Limb (tissue), 2 donors: ENCODE measurements at regions not wholly inside any gene's neighbourhood (a gene's known extent, or its start where the extent isn't known, plus 50 kb on each side); places are given as distances from the start of the nearest gene placed in this dataset.
"Not testable (repeated sequence)": the region's sequence is repeated elsewhere in the genome, so short reads cannot be mapped to it uniquely, and the experiment has no call there.

Experiments used
- DNase-seq, 2 donors: peaks; one replicate each; pipeline ENCODE4 v3.0.0-alpha.2; 2016; ENCODE audit errors: extremely low spot score in 2 of 2

GRCh38 chr16:29355339-29356059, 51.0 kb downstream of the NPIPB11 start:
- DNase-seq: not testable (repeated sequence)

DNA sequence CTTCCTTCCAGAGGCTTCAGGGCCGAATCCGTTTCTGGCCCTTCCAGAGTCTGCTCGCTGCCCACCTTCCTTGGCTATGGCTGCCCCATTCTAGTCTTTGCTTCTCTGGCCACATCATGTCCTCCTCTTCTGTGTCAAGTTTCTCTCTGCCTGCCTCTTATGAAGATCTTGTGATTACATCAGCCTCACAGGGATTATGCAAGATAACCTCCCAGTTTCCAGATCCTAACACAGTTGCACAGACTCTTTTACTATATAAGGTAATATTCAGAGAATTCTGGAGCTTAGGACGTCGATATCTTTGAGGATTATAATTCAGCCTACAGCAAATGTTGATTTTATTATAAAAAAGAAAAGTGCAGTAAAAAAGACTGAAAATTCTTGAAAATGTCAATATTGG, 52.1 kb downstream of the NPIPB11 start:
- not testable (repeated sequence) for DNase-seq

DNA sequence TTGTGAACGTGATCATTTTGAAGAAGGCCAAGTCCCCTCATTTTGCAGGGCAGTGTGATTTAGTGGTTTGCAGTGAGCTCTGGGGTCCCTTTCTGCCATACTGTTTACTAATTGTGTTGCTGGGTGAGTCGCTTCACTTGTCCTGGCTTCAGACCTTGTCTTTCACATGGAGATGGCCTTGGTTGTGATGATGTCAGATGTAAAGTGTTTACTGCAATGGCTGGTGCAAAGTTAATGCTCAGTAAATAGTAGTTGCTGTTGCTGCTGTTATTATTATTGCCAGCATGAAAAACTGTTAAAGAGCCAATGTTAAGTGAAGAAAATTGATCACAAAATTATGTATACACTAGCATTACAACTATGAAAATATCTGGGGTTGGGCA, 53.9 kb downstream of the NPIPB11 start:
- DNase-seq: not testable (repeated sequence)

- not testable (repeated sequence) for DNase-seq
Measured at GRCh38 chr16:29351970-29352616, 54.4 kb downstream of the NPIPB11 start.

DNA sequence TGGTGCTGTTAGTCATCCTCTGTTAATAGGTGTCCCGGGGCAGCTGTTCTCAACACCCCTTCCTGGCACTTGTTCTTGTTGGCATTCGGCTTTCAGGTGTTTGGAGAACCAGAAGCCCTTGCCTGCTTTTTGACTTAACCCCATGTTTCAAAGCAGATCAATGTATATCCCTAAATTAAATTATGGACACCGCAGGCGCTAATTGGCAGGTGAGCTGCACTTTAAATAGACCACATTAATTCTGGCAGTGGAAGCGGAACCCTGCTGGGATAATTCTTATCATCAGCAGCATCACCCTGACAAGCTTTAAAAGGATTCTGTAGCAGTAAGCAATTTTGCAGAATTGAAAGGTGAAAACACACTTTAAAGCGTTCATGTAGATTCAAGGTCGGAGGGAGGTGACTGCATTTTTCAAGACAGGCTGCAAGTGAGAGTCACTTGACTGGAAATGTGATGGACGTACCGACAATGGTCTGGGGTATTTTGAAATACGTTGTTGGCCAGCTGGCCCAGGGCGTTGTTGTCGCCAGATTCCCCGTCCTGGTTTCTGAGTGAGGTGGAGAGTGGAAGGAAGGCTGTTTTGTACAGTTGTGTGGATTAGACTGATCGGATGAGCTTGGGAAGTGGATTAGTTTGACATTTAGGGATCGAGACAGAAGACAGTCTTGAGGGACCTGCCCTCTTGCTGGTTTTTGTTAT, 55.1 kb downstream of the NPIPB11 start:
- DNase-seq: not testable (repeated sequence)

DNA sequence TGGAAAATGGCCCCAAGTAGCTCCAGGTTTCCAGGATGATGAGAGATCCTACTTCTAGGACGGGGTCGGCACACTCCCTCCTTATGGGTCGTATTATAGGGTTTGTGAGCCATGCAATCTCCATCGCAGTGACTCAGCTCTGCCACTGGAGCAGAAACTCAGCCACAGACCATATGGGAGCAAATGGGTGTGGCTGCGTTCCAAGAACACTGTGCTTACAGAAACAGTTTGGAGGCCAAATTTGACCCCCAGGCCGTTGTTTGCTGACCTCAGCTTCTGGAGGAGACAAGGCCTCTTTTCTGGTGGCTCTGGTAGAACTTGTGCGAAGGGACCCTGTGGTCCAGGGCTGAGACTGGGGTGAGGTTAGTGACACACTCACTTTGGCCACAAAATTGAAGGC, 56.5 kb downstream of the NPIPB11 start:
- peak in 1 of 2 donors; percentile 1 for DNase-seq

DNA sequence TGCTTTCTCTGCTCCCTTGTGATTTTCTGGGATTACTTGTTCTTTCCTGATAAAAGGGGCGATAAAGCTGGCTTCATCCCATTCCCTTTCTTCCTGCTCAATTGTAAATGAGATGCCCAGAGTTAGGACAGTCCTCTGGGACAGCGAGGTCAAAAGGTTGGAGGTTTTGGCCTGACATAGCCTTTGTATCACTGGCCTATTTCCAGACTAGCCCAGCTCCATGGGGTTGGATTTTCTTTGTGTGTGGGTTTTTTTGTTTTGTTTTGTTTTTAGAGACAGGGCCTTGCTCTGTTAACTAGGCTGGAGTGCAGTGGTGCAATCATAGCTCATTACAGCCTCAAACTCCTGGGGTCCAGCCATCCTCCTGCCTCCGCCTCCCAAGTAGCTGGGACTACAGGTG, 57.8 kb downstream of the NPIPB11 start:
- DNase-seq: not testable (repeated sequence)

DNA sequence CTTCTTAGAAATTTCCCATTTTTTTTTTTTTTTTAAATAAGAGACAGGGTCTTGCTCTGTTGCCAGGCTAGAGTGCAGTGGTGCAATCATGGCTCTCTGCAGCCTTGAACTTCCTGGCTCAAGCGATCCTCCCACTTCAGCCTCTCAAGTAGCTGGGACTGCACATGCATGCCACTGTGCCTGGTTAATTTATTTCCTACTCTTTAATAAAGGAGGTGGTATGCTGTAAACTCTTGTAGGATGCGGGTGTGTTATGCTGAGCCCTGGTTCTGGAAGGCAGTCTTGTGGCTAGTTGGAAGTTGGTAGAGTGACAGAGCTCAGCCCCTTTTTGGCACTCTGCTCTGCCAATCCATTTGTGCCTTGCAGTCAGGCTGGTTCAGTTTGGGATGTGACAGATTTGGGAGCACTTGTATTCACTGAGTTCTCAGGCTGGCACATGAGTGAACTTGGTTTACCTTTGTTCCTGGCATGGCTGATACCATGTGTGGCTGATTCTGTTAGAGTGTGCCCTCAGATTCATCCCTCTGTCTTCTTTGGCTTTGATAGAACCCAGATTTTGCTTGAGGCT, 58.3 kb downstream of the NPIPB11 start:
- not testable (repeated sequence) for DNase-seq

DNA sequence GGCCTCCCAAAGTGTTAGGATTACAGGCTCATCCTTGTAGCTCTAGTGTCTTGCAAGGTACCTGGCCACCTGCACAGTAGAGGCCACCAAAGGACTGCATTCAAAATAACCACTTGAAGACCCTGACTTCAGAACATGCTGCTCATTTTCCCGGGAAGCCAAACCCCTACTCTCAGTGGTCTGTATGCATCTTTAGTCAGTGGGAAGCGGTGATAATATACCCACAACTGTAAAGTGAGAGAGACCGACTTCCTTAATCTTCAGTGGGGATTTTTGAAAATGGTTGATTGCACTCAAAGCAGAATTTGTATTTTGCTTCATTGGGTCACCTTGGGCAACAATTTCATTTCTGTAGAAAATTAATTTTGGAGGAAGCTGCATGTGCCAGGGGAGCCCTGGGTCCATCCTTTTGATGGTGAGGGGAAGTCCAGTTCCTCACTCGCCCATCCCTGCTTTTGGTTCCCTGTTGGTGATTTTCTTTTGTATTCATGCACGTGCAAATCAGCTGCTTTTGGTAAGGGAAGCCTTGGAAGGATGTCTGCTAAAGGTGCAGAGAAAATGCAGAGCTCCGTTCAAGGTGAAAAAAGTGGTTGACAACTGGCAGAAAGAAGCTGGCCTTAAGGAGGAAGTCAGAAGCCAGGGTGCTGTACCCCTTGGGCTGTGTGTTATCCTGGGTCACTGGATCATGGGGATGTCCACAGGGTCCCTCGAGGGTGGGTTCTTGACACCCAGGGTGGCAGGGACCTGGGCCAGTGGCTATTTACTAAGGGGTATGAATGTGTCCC, 59.5 kb downstream of the NPIPB11 start:
- not testable (repeated sequence) for DNase-seq

DNA sequence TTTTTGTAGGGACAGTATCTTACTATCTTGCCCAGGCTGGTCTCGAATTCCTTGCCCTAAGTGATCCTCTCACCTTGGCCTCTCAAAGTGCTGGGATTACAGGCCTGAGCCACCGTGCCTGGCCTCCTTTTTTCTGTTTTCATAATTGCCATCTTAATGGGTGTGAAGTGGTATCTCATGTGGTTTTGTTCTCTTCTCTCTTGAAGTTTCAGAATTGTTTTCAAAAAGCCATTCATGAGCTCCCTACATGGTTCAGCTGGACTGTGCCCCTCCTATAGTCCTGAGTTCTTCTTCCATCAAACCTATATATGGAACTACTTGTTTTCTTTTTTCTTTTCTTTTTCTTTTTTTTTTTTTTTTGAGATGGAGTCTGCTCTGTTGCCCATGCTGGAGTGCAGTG, 60.3 kb downstream of the NPIPB11 start:
- not testable (repeated sequence) for DNase-seq

DNA sequence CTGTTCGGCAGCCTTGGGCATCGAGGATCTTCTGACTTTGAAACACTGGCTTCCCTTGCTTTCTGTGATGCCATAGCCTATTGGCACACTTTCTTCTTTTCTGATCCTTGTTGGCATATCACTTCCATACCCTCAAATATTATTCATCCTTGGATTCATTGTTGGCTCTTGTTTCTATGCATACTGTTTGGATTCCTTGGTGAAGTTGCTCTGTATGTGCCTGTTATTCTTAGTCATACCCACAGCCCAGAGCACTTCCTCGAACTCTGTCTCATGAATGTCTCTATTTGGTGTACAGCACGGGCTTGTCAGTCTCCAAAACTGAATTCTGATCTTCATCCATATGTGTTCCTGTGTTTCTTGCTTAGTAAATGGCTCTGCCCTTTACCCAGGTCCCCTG, 63.6 kb downstream of the NPIPB11 start:
- not testable (repeated sequence) for DNase-seq

GRCh38 chr16:29340779-29341438, 65.6 kb downstream of the NPIPB11 start:
- DNase-seq: not testable (repeated sequence)

GRCh38 chr16:29340235-29340634, 66.3 kb downstream of the NPIPB11 start:
- DNase-seq: not testable (repeated sequence)

- not testable (repeated sequence) for DNase-seq
Measured at GRCh38 chr16:29338821-29339700, 67.5 kb downstream of the NPIPB11 start.

- not testable (repeated sequence) for DNase-seq
Measured at GRCh38 chr16:29337385-29337901, 69.1 kb downstream of the NPIPB11 start.

GRCh38 chr16:29335549-29335846, 71.0 kb downstream of the NPIPB11 start:
- not testable (repeated sequence) for DNase-seq

GRCh38 chr16:29334776-29335548, 71.5 kb downstream of the NPIPB11 start:
- not testable (repeated sequence) for DNase-seq

GRCh38 chr16:29333492-29334097, 72.9 kb downstream of the NPIPB11 start:
- not testable (repeated sequence) for DNase-seq
